ENCODE measurements at regions not wholly inside any gene's neighbourhood (a gene's known extent, or its start where the extent isn't known, plus 50 kb on each side); places are given as distances from the start of the nearest gene placed in this dataset.

DNA sequence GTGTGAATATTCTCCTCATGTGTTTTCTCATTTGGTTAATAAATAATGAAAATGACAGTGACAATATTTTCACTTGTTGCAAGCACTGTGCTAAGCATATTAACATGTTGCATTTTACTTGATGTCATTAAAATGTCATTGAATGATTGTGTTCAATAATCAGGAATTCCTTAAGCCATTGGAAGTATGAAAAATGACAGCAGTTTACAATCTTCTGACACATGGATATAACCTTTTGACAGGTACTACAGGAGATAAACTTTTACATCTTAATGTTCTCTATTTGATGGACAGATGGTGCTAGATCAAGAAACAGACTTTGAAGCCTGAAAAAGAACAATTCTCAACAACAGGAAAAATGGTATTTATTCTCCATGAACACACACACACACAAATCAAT is 1138.3 kb downstream of the ROBO2 start:
- no peaks in the 10 kb centered on the region for H3K36me3 ChIP-seq
- TF ChIP-seq, protein P1, sequence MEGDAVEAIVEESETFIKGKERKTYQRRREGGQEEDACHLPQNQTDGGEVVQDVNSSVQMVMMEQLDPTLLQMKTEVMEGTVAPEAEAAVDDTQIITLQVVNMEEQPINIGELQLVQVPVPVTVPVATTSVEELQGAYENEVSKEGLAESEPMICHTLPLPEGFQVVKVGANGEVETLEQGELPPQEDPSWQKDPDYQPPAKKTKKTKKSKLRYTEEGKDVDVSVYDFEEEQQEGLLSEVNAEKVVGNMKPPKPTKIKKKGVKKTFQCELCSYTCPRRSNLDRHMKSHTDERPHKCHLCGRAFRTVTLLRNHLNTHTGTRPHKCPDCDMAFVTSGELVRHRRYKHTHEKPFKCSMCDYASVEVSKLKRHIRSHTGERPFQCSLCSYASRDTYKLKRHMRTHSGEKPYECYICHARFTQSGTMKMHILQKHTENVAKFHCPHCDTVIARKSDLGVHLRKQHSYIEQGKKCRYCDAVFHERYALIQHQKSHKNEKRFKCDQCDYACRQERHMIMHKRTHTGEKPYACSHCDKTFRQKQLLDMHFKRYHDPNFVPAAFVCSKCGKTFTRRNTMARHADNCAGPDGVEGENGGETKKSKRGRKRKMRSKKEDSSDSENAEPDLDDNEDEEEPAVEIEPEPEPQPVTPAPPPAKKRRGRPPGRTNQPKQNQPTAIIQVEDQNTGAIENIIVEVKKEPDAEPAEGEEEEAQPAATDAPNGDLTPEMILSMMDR (IDR thresholded peaks at IDR 0.05 in 8 of 11, conservative IDR thresholded peaks at IDR 0.05 in 3 of 11), result no peak
- no peak for TF ChIP-seq POLR2AphosphoS5 (IDR thresholded peaks at IDR 0.05)
- TF ChIP-seq POLR2A (IDR thresholded peaks at IDR 0.05), result no peak
- H3K4me3 ChIP-seq, result no peak overlapping the region
- no peaks in the 10 kb centered on the region for H3K27me3 ChIP-seq (replicated peaks in 1 of 7)
- no peaks in the 10 kb centered on the region for H3K4me1 ChIP-seq
- peaks cover 0 to 3% (median 0%) of the 10 kb centered on the region in 8 donors for H3K9me3 ChIP-seq
- no peak for DNase-seq
- no peak overlapping the region for H3K27ac ChIP-seq
- intact Hi-C loops (cut with DNase I; ENCODE audit: low total_unique reads), result no loop called here

DNA sequence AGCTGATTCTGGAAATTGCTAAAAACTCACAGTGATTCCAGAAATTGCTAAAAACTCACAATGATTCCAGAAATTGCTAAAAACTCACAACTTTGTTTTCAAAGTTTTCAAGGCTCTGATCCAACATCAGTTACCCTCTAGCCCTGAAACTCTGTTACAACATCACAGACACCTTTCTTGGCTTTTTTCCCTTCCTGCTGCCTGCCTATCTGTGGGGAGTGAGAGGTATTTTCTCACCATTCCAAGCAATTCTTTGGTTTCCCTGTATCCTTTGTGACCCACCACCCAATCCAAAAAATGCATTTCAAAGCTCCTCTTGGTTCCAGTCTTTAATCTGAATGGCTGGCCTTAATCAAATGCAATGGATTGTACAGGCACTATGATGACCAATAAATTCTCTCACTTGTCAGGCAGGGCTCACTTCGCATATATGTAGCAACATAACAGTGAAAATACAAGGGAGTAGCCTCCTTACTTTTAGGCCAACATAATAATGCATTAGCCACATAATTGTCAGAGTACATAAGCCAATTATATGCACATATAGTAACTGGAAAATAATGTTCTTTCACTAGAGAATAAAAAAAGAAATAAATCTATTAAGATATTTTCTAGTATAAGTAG is 1139.0 kb downstream of the ROBO2 start:
- no peak overlapping the region for H3K27ac ChIP-seq
- DNase-seq, result no peak
- no peaks in the 10 kb centered on the region for H3K36me3 ChIP-seq
- no peaks in the 10 kb centered on the region for H3K27me3 ChIP-seq (replicated peaks in 1 of 7)
- intact Hi-C loops (cut with DNase I; ENCODE audit: low total_unique reads), result no loop called here
- no peaks in the 10 kb centered on the region for H3K4me1 ChIP-seq
- TF ChIP-seq POLR2A (IDR thresholded peaks at IDR 0.05) (no peak), POLR2AphosphoS5 (IDR thresholded peaks at IDR 0.05) (no peak)
- TF ChIP-seq, protein P1 (IDR thresholded peaks at IDR 0.05 in 8 of 11, conservative IDR thresholded peaks at IDR 0.05 in 3 of 11), result no peak
- WGBS, 5 donors, result 71 to 81% (median 80%) methylated on average over 1 of the region's 1 CpG
- H3K4me3 ChIP-seq, result no peak overlapping the region
- peaks cover 0 to 3% (median 0%) of the 10 kb centered on the region in 8 donors for H3K9me3 ChIP-seq

DNA sequence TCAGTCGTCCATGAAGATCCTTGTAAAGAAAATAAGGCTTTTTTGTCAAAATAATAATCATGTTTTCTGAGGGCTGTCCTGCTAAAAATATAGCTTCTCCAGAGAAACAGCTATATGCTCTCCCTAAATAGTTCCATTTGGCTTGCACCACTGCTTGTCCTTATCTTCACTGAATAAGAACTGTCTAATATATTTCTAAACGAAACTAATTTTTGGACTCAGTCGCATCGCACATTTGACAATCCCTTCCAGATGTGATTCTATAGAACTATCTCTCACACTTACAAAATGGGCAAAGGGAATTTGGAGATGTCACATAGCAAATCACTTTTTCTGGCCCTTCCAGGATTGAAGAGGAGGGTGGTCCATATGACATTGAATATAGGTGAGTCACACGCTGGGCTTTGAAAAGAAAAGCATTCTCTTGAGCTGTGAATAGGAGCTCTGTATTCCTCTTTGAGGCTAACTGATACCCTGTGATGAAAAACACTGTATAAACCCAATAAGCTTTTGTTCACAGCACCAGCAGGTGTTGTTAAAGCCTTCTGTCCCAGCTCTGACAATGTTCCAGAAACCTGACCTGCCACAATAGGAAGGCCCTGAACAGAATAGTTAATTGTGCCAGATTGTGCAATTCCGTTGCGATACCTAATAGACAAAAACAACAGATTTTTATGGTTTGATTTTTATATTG is 1144.2 kb downstream of the ROBO2 start:
- Histone ChIP-seq H3K9me3 (no peaks in the 10 kb centered on the region), H3K36me3 (no peaks in the 10 kb centered on the region), H3K27me3 (replicated peaks in 1 of 7) (no peaks in the 10 kb centered on the region), H3K27ac (no peak overlapping the region), H3K4me3 (no peak overlapping the region), H3K4me1 (no peaks in the 10 kb centered on the region)
- intact Hi-C loops (cut with DNase I; ENCODE audit: low total_unique reads), result no loop called here
- no peak for DNase-seq
- TF ChIP-seq POLR2AphosphoS5 (IDR thresholded peaks at IDR 0.05) (no peak), POLR2A (IDR thresholded peaks at IDR 0.05) (no peak)
- TF ChIP-seq, protein P1 (IDR thresholded peaks at IDR 0.05 in 8 of 11, conservative IDR thresholded peaks at IDR 0.05 in 3 of 11), result no peak
- 86 to 92% (median 91%) methylated on average over 7 of the region's 7 CpGs for WGBS, 5 donors

DNA sequence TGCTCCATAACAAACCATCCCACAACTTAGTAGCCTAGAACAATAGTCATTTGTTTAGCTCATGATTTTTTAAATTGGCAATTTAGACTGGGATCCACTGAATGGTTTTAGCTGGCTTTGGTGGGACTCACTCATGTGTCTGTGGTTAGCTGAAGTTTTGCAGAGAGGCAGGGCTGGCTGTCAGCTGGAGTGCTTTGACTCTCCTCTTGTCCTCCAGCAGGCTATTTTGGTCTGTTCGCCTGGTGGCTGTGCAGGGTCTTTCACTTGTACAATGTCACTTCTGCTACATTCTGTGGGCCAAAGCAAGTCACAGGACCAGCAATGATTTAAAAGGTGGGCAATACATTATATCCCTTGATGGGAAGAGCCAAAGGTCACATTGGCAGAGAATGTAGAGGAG is 1146.5 kb downstream of the ROBO2 start:
- no peak for DNase-seq
- no peaks in the 10 kb centered on the region for H3K36me3 ChIP-seq
- H3K27ac ChIP-seq, result no peak overlapping the region
- H3K4me1 ChIP-seq, result no peaks in the 10 kb centered on the region
- WGBS, 5 donors, result 75 to 94% (median 86%) methylated on average over 1 of the region's 1 CpG
- no peaks in the 10 kb centered on the region for H3K27me3 ChIP-seq (replicated peaks in 1 of 7)
- H3K9me3 ChIP-seq, result peaks cover 0 to 18% (median 15%) of the 10 kb centered on the region in 8 donors
- H3K4me3 ChIP-seq, result no peak overlapping the region
- TF ChIP-seq POLR2AphosphoS5 (IDR thresholded peaks at IDR 0.05) (no peak), POLR2A (IDR thresholded peaks at IDR 0.05) (no peak)
- TF ChIP-seq, protein P1 (IDR thresholded peaks at IDR 0.05 in 8 of 11, conservative IDR thresholded peaks at IDR 0.05 in 3 of 11), result no peak
- intact Hi-C loops (cut with DNase I; ENCODE audit: low total_unique reads), result no loop called here
